PC-9 (cell line): ENCODE measurements at regions not wholly inside any gene's neighbourhood (a gene's known extent, or its start where the extent isn't known, plus 50 kb on each side); places are given as distances from the start of the nearest gene placed in this dataset.
"Not testable (repeated sequence)": the region's sequence is repeated elsewhere in the genome, so short reads cannot be mapped to it uniquely, and the experiment has no call there.

ENCODE experiments used
- BruUV-seq: library from RNA; stranded (reverse); fragments of 400-500 nt; replicated peaks from 2 replicates; lab custom pipeline; 2021; lab: Mats Ljungman, UMichigan
- CTCF ChIA-PET: fragments of 300-600 bp; sonication (Branson Sonifier 250); formaldehyde crosslinking; loops from one replicate; lab custom pipeline; 2022; ENCODE audit warnings: antibody characterized with exemption; lab: Charles Lee
- POLR2A ChIA-PET: fragments of 300-600 bp; sonication (Branson Sonifier 250); formaldehyde crosslinking; loops from one replicate; lab custom pipeline; 2022; ENCODE audit warnings: antibody characterized with exemption; ENCODE audit not compliant: unreplicated experiment; lab: Charles Lee
- DNase-seq, 2 experiments: peaks; one replicate each; pipeline versions ENCODE4 v3.0.0 to v3.0.0-alpha.2; 2015 to 2022; ENCODE audit warnings: mixed read lengths in 1 of 2
- H2AFZ ChIP-seq: fragments of 200-600 bp; sonication (generic); 2 replicates; pipeline ENCODE4 v1.8.1; 2017; ENCODE audit warnings: antibody characterized with exemption
- H3F3A ChIP-seq: fragments of 200-600 bp; sonication (generic); 2 replicates; pipeline ENCODE4 v1.8.1; 2017; ENCODE audit warnings: antibody characterized with exemption, mild to moderate bottlenecking, low read depth; ENCODE audit not compliant: insufficient read depth
- H3K27ac ChIP-seq: fragments of 200-600 bp; sonication (generic); 2 replicates; pipeline ENCODE4 v1.6.1; 2016; ENCODE audit warnings: mixed run types
- H3K27me3 ChIP-seq: fragments of 200-600 bp; sonication (generic); 2 replicates; pipeline ENCODE4 v1.6.1; 2016; ENCODE audit warnings: low read depth, mixed run types; ENCODE audit not compliant: insufficient read depth
- H3K36me3 ChIP-seq: fragments of 200-600 bp; sonication (generic); 2 replicates; pipeline ENCODE4 v1.6.1; 2016; ENCODE audit warnings: low read depth, mixed run types
- H3K4me1 ChIP-seq: fragments of 200-600 bp; sonication (generic); replicated peaks from 2 replicates; pipeline ENCODE4 v1.6.1; 2016; ENCODE audit warnings: mixed run types; ENCODE audit not compliant: insufficient read depth
- H3K4me2 ChIP-seq: fragments of 200-600 bp; sonication (generic); 2 replicates; pipeline ENCODE4 v1.6.1; 2017; ENCODE audit warnings: mixed run types
- H3K4me3 ChIP-seq: fragments of 200-600 bp; sonication (generic); 2 replicates; pipeline ENCODE4 v1.6.1; 2016; ENCODE audit warnings: mixed run types
- H3K79me2 ChIP-seq: fragments of 200-600 bp; sonication (generic); 2 replicates; pipeline ENCODE4 v1.6.1; 2017; ENCODE audit warnings: low read depth, mixed run types
- H3K9me2 ChIP-seq: fragments of 200-600 bp; sonication (generic); 2 replicates; pipeline ENCODE4 v1.8.1; 2017; ENCODE audit warnings: mild to moderate bottlenecking; ENCODE audit not compliant: insufficient read depth
- H3K9me3 ChIP-seq: fragments of 200-600 bp; sonication (generic); 2 replicates; pipeline ENCODE4 v1.8.1; 2016; ENCODE audit warnings: low read depth; ENCODE audit not compliant: insufficient read depth
- H4K20me1 ChIP-seq: fragments of 200-600 bp; sonication (generic); 2 replicates; pipeline ENCODE4 v1.8.1; 2017; ENCODE audit not compliant: insufficient read depth
- EZH2 ChIP-seq: fragments of 200-600 bp; sonication (generic); IDR thresholded peaks from 2 replicates; pipeline ENCODE4 v1.8.0; 2017; ENCODE audit warnings: antibody characterized with exemption, low read depth
- intact Hi-C: fragments of 100-400 bp; cut with micrococcal nuclease; formaldehyde crosslinking; loops from one replicate; pipeline ENCODE4 v1.10.0; 2022; ENCODE audit not compliant: unreplicated experiment
- TF ChIP-seq, protein P1 (sequence below): fragments of 200-600 bp; sonication (generic); conservative IDR thresholded peaks from 2 replicates; pipeline ENCODE4 v1.6.1; 2017; ENCODE audit warnings: mixed run types, antibody characterized with exemption, mild to moderate bottlenecking, moderate library complexity

DNA sequence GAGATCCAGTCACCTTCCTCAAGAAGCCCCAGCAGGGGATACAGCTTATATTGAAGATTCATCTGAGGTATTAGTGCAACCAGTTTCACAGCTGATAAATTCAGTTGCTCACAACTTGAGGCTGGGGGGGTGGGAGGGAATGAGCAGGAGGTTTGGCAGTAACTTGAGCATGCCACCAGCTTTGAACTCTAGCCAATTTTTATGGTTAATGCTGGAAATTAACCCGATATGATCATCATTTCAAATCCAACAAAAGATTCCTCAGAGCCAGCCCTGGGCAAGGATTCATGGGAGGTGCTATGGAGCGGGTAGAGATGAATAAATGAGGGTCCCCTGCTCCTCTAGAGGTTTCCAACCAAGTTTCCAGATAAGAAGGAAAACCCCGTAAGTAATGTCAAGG, 73.1 kb upstream of the HES1 start:
- H3K27ac ChIP-seq = no peak overlapping the region
- H2AFZ ChIP-seq = no peak overlapping the region
- BruUV-seq = no TSS peak
- H3K79me2 ChIP-seq = no peaks in the 10 kb centered on the region
- H3K36me3 ChIP-seq = no peaks in the 10 kb centered on the region
- H3K9me2 ChIP-seq = no peaks in the 10 kb centered on the region
- peaks cover 11% of the 10 kb centered on the region for H3F3A ChIP-seq
- no peak for DNase-seq
- no peaks in the 10 kb centered on the region for H3K4me1 ChIP-seq
- H3K4me3 ChIP-seq = no peak overlapping the region
- H3K4me2 ChIP-seq = no peak overlapping the region
- CTCF ChIA-PET = interaction anchor here (0.6 kb wide), 1 partner anchor 8 kb away, joined by 3 read pairs; no protein-coding TSS in a partner anchor
- H4K20me1 ChIP-seq = no peaks in the 10 kb centered on the region
- no peaks in the 10 kb centered on the region for H3K27me3 ChIP-seq
- POLR2A ChIA-PET = no interaction called here
- H3K9me3 ChIP-seq = no peaks in the 10 kb centered on the region
- intact Hi-C loops = no loop called here
- no peak for TF ChIP-seq EZH2
- TF ChIP-seq, protein P1, sequence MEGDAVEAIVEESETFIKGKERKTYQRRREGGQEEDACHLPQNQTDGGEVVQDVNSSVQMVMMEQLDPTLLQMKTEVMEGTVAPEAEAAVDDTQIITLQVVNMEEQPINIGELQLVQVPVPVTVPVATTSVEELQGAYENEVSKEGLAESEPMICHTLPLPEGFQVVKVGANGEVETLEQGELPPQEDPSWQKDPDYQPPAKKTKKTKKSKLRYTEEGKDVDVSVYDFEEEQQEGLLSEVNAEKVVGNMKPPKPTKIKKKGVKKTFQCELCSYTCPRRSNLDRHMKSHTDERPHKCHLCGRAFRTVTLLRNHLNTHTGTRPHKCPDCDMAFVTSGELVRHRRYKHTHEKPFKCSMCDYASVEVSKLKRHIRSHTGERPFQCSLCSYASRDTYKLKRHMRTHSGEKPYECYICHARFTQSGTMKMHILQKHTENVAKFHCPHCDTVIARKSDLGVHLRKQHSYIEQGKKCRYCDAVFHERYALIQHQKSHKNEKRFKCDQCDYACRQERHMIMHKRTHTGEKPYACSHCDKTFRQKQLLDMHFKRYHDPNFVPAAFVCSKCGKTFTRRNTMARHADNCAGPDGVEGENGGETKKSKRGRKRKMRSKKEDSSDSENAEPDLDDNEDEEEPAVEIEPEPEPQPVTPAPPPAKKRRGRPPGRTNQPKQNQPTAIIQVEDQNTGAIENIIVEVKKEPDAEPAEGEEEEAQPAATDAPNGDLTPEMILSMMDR = no peak

DNA sequence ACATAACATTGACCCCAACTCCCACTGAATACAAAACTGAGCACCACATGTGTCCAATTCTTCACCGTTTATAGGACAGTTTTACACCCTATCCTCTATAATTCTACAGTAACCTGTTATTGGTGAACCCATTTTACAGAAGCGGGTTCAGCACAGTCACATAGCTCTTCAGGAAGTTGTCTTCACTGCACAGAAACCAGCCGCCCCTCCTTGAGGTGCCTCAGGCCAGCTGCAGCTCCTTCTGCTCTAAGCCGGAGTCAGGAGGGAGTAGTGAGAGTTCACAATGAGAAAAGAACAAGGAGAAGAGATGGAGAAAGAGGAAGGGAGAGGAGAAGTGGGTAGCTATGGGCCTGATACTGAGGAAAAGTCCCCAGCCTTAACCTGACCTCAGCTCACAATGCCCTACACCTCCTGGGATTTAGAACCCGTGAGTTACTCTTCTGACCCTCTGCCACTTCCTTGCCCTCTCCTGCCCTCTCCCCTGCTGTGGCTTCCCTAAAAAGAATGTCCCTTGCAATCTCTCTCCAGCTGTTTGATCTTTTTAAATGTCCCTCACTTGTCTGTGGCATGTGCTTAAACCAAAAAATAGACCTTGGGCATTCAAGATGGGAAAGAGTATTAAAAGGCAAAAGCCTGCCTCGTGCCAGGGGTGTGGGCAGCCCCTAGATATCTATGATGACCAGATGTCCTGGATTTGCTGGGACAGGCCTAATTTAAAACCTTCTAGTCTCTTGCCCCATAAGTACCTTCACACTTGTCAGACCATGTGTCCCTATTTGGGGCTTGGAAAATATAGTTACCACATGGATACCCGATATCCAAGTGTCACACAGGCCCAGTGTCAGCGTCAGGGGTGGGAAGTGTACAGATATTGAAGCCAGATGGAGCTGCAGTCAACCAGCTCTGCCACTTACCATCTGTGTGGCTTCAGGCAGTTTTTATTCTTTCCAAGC, 71.3 kb upstream of the HES1 start:
- Histone ChIP-seq H3K27me3 (no peaks in the 10 kb centered on the region), H3K9me3 (no peaks in the 10 kb centered on the region), H4K20me1 (no peaks in the 10 kb centered on the region), H3K27ac (no peak overlapping the region), H3F3A (peaks cover 22% of the 10 kb centered on the region), H3K9me2 (no peaks in the 10 kb centered on the region), H2AFZ (no peak overlapping the region), H3K4me1 (peaks cover 6% of the 10 kb centered on the region), H3K36me3 (no peaks in the 10 kb centered on the region), H3K4me2 (no peak overlapping the region), H3K4me3 (no peak overlapping the region), H3K79me2 (no peaks in the 10 kb centered on the region)
- no peak for DNase-seq
- no TSS peak for BruUV-seq
- TF ChIP-seq, protein P1 = no peak
- TF ChIP-seq EZH2 = no peak
- intact Hi-C loops = no loop called here
- ChIA-PET POLR2A (interaction anchor here (0.5 to 0.6 kb wide), 2 partner anchors 48 to 120 kb away, joined by 4 to 8 read pairs; no protein-coding TSS in a partner anchor), CTCF (no interaction called here)

DNA sequence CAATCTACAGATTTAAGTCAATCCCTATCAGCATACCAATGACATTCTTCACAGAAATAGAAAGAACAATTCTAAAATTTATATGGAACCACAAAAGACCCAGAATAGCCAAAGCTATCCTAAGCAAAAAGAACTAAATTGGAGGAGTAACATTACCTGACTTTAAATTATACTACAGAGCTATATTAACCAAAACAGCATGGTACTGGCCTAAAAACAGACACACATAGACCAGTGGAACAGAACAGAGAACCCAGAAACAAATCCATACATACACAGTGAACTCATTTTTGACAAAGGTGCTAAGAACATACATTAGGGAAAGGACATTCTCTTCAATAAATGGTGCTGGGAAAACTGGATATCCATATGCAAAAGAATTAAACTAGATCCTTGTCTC, 68.6 kb upstream of the HES1 start:
- peaks cover 28% of the 10 kb centered on the region for H3K4me1 ChIP-seq
- H3K27me3 ChIP-seq, CTCF ChIA-PET, H3K9me3 ChIP-seq, H3K27ac ChIP-seq, POLR2A ChIA-PET, H3K4me3 ChIP-seq, H3K36me3 ChIP-seq, intact Hi-C loops, H3K4me2 ChIP-seq, H2AFZ ChIP-seq, H4K20me1 ChIP-seq, H3K9me2 ChIP-seq, BruUV-seq, H3K79me2 ChIP-seq, DNase-seq: not testable (repeated sequence)
- H3F3A ChIP-seq = peaks cover 36% of the 10 kb centered on the region
